VCaP (cell line): ENCODE measurements at regions not wholly inside any gene's neighbourhood (a gene's known extent, or its start where the extent isn't known, plus 50 kb on each side); places are given as distances from the start of the nearest gene placed in this dataset.

Experiments
- H3K27ac ChIP-seq: fragments of 450-650 bp; 2 replicates; pipeline ENCODE4 v1.5.1; 2017
- TF ChIP-seq, protein P1 (sequence below): fragments of 450-650 bp; conservative IDR thresholded peaks from 2 replicates; pipeline ENCODE4 v1.5.1; 2017; ENCODE audit warnings: mild to moderate bottlenecking, moderate library complexity

- no peak overlapping the region for H3K27ac ChIP-seq
- TF ChIP-seq, protein P1, sequence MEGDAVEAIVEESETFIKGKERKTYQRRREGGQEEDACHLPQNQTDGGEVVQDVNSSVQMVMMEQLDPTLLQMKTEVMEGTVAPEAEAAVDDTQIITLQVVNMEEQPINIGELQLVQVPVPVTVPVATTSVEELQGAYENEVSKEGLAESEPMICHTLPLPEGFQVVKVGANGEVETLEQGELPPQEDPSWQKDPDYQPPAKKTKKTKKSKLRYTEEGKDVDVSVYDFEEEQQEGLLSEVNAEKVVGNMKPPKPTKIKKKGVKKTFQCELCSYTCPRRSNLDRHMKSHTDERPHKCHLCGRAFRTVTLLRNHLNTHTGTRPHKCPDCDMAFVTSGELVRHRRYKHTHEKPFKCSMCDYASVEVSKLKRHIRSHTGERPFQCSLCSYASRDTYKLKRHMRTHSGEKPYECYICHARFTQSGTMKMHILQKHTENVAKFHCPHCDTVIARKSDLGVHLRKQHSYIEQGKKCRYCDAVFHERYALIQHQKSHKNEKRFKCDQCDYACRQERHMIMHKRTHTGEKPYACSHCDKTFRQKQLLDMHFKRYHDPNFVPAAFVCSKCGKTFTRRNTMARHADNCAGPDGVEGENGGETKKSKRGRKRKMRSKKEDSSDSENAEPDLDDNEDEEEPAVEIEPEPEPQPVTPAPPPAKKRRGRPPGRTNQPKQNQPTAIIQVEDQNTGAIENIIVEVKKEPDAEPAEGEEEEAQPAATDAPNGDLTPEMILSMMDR: no peak
These were observed 205.1 kb upstream of the CHD1 start for GRCh38 chr5:99133921-99134320.

DNA sequence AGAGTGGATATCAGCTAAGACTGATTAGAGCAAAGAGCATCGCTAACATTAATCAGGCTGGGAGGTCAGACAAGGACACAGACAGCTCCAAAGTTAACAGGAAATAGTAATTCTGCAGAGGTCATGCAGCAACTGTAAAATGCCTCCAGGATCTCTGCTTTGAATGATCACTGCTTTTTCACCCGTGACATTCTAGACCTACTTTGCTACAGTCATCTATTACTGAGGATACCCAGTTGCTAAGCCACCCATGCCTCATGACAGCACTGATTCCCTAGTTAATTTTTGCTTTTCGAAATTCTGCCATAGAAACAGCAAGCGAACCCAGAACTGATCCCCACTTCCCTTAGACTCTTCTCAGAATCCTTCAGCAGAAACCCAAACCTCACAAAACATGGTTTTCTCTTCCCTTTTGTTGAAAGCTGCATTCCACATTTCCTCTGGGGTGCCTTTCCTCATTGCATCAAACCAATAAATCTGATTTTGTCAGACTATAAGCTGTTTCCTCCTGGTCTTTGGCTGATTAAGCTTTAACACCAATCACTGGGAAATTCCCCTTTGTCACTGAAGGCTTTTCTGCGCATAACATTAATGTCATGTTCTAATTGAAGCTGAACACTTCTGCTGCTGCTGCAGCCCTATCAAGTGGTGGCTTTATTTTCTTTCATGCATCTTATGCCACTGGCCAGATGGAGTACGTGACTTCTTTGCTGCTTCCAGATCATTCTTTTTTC lies 201.1 kb upstream of the CHD1 start:
- no peak overlapping the region; the same call in 1 of the 2 replicates for H3K27ac ChIP-seq
- TF ChIP-seq, protein P1: no peak

GRCh38 chr5:99122976-99123375 lies 194.2 kb upstream of the CHD1 start:
- TF ChIP-seq, protein P1: no peak
- H3K27ac ChIP-seq: no peak overlapping the region

DNA sequence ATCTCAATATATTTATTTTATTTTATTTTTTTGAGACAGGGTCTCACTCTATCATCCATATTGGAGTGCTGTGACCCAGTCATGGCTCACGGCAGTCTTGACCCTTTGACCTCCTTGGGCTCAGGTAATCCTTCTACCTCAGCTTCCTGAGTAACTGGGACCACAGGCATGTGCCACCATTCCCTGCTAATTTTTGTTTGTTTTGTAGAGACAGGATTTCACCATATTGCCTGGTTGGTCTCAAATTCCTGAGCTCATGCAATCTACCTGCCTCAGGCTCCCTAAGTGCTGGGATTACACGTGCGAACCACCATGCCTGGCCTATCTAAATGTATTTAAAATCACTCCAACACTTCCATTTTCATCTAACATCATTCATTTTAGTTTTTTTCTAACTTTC lies 190.5 kb upstream of the CHD1 start:
- TF ChIP-seq, protein P1: no peak

GRCh38 chr5:99116526-99116925 lies 187.7 kb upstream of the CHD1 start:
- TF ChIP-seq, protein P1: no peak
- no peak overlapping the region for H3K27ac ChIP-seq

More for the DNA sequence above, 190.5 kb upstream of the CHD1 start:
- H3K27ac ChIP-seq: no peak overlapping the region

DNA sequence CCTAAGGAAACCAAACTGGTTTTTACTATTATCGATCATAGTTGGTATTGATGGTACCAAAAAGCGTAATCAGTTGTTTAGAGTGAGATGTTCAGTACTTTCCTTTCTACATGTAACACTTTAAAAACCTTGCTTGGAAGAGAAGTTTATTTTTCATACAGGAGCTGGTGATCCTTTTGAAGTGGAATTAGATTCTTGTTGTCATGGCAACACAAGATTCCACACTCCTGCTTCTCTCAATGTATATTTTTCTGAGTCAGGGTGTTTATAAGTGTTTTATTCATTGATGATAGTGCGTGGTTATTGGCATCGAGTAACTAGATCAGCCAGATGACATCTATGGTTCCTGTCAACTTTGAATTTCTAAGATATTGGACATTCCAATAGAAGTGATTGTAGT lies 181.1 kb upstream of the CHD1 start:
- TF ChIP-seq, protein P1: no peak
- H3K27ac ChIP-seq: no peak overlapping the region

GRCh38 chr5:99105216-99105615 lies 176.4 kb upstream of the CHD1 start:
- TF ChIP-seq, protein P1: no peak

More at GRCh38 chr5:99105216-99105615, 176.4 kb upstream of the CHD1 start:
- no peak overlapping the region for H3K27ac ChIP-seq
